Large intestine (tissue), 3 donors: ENCODE measurements at regions not wholly inside any gene's neighbourhood (a gene's known extent, or its start where the extent isn't known, plus 50 kb on each side); places are given as distances from the start of the nearest gene placed in this dataset.
"Not testable (repeated sequence)": the region's sequence is repeated elsewhere in the genome, so short reads cannot be mapped to it uniquely, and the experiment has no call there.

Experiments used
- DNase-seq, 2 donors: peaks; one replicate each; pipeline versions ENCODE4 v3.0.0 to v3.0.0-alpha.2; 2013
- H3K27ac ChIP-seq: one replicate; pipeline ENCODE4 v1.5.1; 2013; ENCODE audit warnings: low read length
- H3K27me3 ChIP-seq: 2 replicates; pipeline ENCODE4 v1.6.1; 2013; ENCODE audit warnings: low read length; ENCODE audit not compliant: control insufficient read depth, insufficient read depth
- H3K36me3 ChIP-seq: 2 replicates; pipeline ENCODE4 v1.6.1; 2013; ENCODE audit warnings: low read length; ENCODE audit not compliant: control insufficient read depth, insufficient read depth
- H3K4me1 ChIP-seq: one replicate; pipeline ENCODE4 v1.6.1; 2013; ENCODE audit warnings: low read length; ENCODE audit not compliant: control insufficient read depth, insufficient read depth
- H3K4me3 ChIP-seq: one replicate; pipeline ENCODE4 v1.5.1; 2013; ENCODE audit warnings: low read length
- H3K9me3 ChIP-seq: one replicate; pipeline ENCODE4 v1.6.1; 2013; ENCODE audit warnings: mild to moderate bottlenecking, low read depth, low read length, moderate library complexity; ENCODE audit not compliant: control insufficient read depth
- WGBS: methylation state at CpG from one replicate; pipeline ENCODE4 v1.1.5; 2013; ENCODE audit warnings: low lambda C conversion rate; ENCODE audit not compliant: insufficient coverage; 5-methylcytosine and 5-hydroxymethylcytosine counted together

DNA sequence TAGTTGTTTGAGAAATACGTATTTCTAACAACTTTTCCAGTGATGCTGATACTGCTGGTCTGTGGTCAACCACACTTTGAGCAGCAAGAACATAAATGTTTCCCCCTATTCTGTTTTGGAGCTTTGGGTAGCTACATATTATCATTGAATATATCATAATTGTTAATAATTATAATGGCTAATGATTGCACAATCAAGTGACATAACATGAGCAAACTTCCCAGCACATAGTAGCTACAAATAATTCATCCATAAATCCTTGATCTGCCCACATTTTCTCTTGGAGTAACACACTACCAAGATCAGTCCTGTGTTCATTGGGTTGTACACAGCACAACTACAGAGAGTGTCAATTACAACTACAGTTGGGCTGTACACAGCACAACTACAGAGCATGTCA lies 436.3 kb upstream of the MAGEB18 start:
- no peak for DNase-seq
- no peaks in the 10 kb centered on the region for H3K4me1 ChIP-seq
- H3K27ac ChIP-seq = no peak overlapping the region
- no CpG with 5 or more reads among the region's 1 CpG for WGBS
- H3K36me3 ChIP-seq = no peaks in the 10 kb centered on the region
- H3K4me3 ChIP-seq = no peak overlapping the region
- H3K27me3 ChIP-seq = no peaks in the 10 kb centered on the region
- no peaks in the 10 kb centered on the region for H3K9me3 ChIP-seq

DNA sequence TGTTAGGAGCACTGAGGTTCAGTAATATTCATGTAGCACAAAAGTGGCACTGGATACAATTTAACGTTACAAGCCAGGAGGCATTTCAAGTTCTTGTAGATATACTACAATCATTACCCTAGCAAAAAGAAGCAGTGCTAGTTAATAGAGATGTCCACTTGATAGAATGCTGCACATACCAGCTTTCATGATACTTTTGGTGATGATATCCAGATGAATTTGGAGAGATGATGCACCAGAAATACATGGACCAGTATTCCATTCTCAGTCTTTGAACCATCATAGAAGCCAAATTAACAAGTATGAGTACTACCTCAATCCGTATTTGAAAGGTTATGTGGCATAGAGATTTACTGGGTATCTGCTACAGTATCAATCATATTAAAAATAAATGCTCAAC lies 421.0 kb upstream of the MAGEB18 start:
- H3K36me3 ChIP-seq = no peaks in the 10 kb centered on the region
- H3K27me3 ChIP-seq = no peaks in the 10 kb centered on the region
- DNase-seq = no peak
- no peaks in the 10 kb centered on the region for H3K4me1 ChIP-seq
- no peaks in the 10 kb centered on the region for H3K9me3 ChIP-seq
- no peak overlapping the region for H3K27ac ChIP-seq
- H3K4me3 ChIP-seq = no peak overlapping the region
- WGBS = no CpG with 5 or more reads among the region's 2 CpGs

DNA sequence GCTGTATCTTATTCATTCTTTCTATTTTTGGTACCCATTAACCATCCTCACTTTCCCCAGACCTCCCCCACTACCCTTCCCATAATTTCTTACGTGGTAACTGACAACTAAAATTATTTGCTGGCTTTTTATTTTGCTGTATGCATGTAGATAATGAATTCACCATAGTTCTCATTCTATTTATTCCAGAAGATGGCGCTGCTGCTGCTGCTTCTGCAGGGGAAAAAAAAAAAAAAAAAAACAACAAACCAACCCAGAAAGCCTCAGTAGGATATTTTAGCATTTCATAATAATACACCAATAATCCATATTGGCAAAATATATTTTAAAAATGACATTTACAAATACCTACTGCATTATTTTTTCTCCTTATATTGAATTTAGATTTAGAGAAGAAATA lies 416.6 kb upstream of the MAGEB18 start:
- no peak overlapping the region for H3K4me3 ChIP-seq
- H3K27me3 ChIP-seq = no peaks in the 10 kb centered on the region
- no CpG with 5 or more reads among the region's 2 CpGs for WGBS
- no peaks in the 10 kb centered on the region for H3K9me3 ChIP-seq
- no peak for DNase-seq
- no peak overlapping the region for H3K27ac ChIP-seq
- H3K36me3 ChIP-seq = no peaks in the 10 kb centered on the region
- no peaks in the 10 kb centered on the region for H3K4me1 ChIP-seq

DNA sequence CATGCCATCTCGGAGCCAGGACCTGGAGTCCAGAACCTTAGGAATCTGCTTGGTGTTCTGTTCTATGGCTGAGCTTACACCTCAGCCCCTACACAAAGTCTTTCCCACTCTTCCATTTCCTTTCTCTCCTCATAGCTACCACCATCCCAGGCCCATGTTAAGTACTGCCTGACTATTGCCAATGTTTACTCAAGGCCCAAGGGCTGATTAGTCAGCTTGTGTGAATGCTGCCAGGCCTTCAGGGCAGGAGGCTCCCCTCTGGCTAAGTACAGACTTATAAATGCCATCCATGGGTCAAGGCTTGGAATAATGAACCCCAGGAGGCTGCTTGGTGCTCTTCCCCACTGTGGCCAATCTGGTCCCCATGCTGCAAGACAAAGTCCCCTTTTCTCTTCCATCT lies 411.6 kb upstream of the MAGEB18 start:
- Histone ChIP-seq H3K9me3 (no peaks in the 10 kb centered on the region), H3K4me1 (no peaks in the 10 kb centered on the region), H3K36me3 (no peaks in the 10 kb centered on the region), H3K27me3 (no peaks in the 10 kb centered on the region), H3K27ac (no peak overlapping the region), H3K4me3 (no peak overlapping the region)
- no CpG with 5 or more reads among the region's 1 CpG for WGBS
- DNase-seq = no peak

DNA sequence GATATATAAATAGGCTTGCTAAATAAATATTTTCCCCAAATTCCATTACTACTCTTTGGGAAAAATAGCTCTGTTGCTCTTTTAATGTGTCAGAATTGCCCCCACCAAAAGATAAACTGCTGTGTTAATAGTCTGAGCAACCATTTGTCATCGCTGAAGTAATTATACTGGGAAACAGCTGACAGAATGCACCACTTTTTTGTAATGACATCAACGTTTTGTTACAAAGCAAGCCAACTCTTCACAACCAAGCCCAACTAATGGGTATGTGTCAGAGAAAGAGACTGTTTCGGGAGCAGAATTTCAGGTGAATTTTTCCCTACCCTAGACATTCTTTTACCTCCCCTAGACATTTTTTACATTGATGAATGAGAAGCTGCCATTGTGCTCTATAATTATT lies 405.0 kb upstream of the MAGEB18 start:
- H3K4me1 ChIP-seq = no peaks in the 10 kb centered on the region
- H3K27me3 ChIP-seq = no peaks in the 10 kb centered on the region
- H3K4me3 ChIP-seq = no peak overlapping the region
- no peaks in the 10 kb centered on the region for H3K36me3 ChIP-seq
- H3K9me3 ChIP-seq = no peaks in the 10 kb centered on the region
- no peak overlapping the region for H3K27ac ChIP-seq
- no CpG with 5 or more reads among the region's 3 CpGs for WGBS
- no peak for DNase-seq

DNA sequence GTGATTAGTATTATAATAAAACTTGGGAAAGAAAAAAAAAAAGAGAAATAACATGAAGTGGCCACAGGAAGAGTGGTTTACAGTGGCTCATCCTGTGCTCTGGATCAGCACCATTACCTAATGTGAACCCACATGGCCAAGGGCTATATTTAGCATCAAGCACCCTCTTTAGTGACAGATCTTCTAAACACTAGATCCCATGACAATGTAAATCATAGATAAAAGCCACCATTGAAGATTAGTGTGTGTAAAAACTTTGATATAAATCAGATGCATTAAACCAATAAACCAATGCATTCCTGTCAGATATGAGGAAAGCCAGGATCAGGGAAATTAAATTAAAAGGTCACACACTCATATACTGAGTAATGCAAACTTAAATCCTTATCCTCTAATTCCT lies 400.6 kb upstream of the MAGEB18 start:
- Histone ChIP-seq H3K27ac (no peak overlapping the region), H3K4me3 (no peak overlapping the region)
- no peak for DNase-seq

DNA sequence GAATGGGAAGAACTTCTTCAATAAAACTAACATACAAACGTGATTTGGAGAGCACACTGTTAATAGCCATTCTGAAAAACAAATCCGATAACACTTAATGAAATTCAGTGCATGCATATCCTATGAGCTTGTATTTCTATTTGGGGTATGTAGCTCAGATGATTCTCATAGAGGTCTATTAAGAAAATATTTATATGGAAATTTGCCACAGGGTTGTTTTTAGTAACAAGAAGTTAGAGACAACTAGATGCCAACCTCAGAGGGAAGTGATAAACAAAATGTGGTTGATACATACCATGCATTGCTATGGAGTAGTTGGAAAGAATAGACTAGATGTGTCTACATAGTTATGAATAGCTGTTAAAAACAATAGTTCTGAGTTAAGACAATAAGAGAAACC lies 395.8 kb upstream of the MAGEB18 start:
- H3K9me3 ChIP-seq = no peaks in the 10 kb centered on the region
- no peaks in the 10 kb centered on the region for H3K4me1 ChIP-seq
- no peaks in the 10 kb centered on the region for H3K27me3 ChIP-seq
- H3K27ac ChIP-seq = no peak overlapping the region
- no peak overlapping the region for H3K4me3 ChIP-seq
- WGBS = no CpG with 5 or more reads among the region's 2 CpGs
- H3K36me3 ChIP-seq = no peaks in the 10 kb centered on the region
- DNase-seq = no peak

More for the DNA sequence above, 400.6 kb upstream of the MAGEB18 start:
- Histone ChIP-seq H3K27me3 (no peaks in the 10 kb centered on the region), H3K9me3 (no peaks in the 10 kb centered on the region), H3K4me1 (no peaks in the 10 kb centered on the region), H3K36me3 (no peaks in the 10 kb centered on the region)

DNA sequence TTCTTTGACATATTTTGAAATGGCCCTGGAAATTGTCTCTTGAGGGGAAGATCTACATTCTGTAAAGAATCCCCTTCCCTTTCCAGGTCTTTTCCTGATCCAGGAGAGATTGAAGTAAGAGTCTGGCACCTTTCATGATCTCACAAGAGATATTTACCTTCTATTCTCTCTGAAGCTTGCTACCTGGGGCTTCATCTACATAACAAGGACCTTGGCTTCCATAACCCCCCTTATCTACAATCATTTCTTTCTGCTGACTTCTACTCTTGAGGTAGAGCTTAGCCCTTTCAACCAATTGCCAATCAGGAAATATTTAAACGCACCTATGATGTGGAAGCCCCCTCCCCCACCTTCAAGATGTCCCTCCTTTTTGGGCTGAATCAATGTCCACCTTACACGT lies 383.7 kb upstream of the MAGEB18 start:
- WGBS = no CpG with 5 or more reads among the region's 2 CpGs
- Histone ChIP-seq H3K27me3 (no peaks in the 10 kb centered on the region), H3K36me3 (no peaks in the 10 kb centered on the region), H3K4me1 (no peaks in the 10 kb centered on the region), H3K27ac (no peak overlapping the region), H3K9me3 (no peaks in the 10 kb centered on the region), H3K4me3 (no peak overlapping the region)
- no peak for DNase-seq

DNA sequence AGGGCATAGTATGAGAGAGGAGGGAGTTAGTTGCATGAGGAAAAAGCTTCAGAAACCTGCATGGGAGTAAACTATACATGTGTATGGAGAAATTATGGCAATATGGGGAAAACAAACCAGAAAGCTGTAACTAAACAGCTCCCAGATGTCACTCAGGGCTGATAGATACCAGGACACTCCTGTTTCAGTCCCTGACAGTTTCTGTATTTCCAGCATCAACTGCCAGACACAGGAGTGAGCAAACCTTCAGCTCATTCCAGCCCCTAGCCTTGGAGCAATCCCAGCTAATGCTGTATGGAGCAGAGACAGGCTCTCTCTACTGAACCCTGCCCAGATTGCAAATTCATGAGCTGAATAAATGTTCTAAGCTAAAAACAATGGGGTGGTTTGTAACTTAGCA lies 382.9 kb upstream of the MAGEB18 start:
- DNase-seq = no peak
- Histone ChIP-seq H3K36me3 (no peaks in the 10 kb centered on the region), H3K9me3 (no peaks in the 10 kb centered on the region), H3K4me3 (no peak overlapping the region), H3K4me1 (no peaks in the 10 kb centered on the region), H3K27ac (no peak overlapping the region), H3K27me3 (no peaks in the 10 kb centered on the region)

DNA sequence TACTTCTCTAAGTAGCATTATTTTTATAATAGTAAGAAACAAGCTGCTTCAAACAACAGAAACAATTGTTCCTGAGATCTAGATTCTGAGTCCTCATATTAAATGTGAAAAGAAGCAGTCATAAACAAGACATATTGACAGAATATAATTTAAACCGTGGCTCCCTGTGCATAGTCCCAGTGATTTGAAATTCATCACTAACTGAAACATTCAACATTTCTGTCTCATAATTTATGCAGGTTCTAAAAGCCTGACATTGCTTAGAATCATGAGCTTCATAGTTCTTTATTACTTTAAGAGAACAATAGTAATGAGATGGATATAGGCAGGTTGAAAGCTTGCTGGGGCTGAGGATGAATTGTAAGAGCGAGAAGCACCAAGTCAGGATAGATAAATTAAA lies 375.5 kb upstream of the MAGEB18 start:
- no CpG with 5 or more reads among the region's 2 CpGs for WGBS
- no peak for DNase-seq
- H3K27ac ChIP-seq = no peak overlapping the region
- no peaks in the 10 kb centered on the region for H3K4me1 ChIP-seq
- no peaks in the 10 kb centered on the region for H3K27me3 ChIP-seq
- H3K36me3 ChIP-seq = no peaks in the 10 kb centered on the region
- no peaks in the 10 kb centered on the region for H3K9me3 ChIP-seq
- no peak overlapping the region for H3K4me3 ChIP-seq

DNA sequence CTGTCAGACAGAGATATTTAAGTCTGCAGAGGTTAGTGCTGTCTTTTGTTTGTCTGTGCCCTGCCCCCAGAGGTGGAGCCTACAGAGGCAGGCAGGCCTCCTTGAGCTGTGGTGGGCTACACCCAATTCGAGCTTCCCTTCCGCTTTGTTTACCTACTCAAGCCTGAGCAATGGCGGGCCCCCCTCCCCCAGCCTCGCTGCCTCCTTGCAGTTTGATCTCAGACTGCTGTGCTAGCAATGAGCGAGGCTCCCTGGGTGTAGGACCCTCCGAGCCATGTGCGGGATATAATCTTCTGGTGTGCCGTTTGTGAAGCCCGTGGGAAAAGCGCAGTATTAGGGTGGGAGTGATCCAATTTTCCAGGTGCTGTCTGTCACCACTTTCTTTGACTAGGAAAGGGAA lies 366.3 kb upstream of the MAGEB18 start:
- H3K27me3 ChIP-seq, H3K9me3 ChIP-seq, DNase-seq, H3K4me3 ChIP-seq, H3K27ac ChIP-seq, H3K36me3 ChIP-seq, H3K4me1 ChIP-seq: not testable (repeated sequence)
- WGBS = no CpG with 5 or more reads among the region's 10 CpGs
